GM23338 (cell line): ENCODE measurements at regions not wholly inside any gene's neighbourhood (a gene's known extent, or its start where the extent isn't known, plus 50 kb on each side); places are given as distances from the start of the nearest gene placed in this dataset.

Source experiments
- ATAC-seq: fragments of 200-7000 bp; cut with Tn5 transposase; 3 replicates; pipeline ENCODE4 v1.9.1; 2020
- DNase-seq: peaks from one replicate; pipeline ENCODE4 v3.0.0-alpha.2; 2015; ENCODE audit warnings: low spot score
- H2AFZ ChIP-seq: fragments of 200-600 bp; sonication (generic); 2 replicates; pipeline ENCODE4 v1.8.0; 2016; ENCODE audit warnings: antibody characterized with exemption, mild to moderate bottlenecking, moderate library complexity
- H3F3A ChIP-seq: fragments of 200-600 bp; sonication (generic); replicated peaks from 2 replicates; pipeline ENCODE4 v1.8.0; 2017; ENCODE audit warnings: antibody characterized with exemption, mixed run types, low read depth
- H3K27ac ChIP-seq: fragments of 200-600 bp; sonication (generic); 2 replicates; pipeline ENCODE4 v1.6.1; 2016; ENCODE audit warnings: low read depth
- H3K27me3 ChIP-seq: fragments of 200-600 bp; sonication (generic); 2 replicates; pipeline ENCODE4 v1.8.0; 2016; ENCODE audit warnings: mild to moderate bottlenecking, mixed run types, moderate library complexity; ENCODE audit not compliant: insufficient read depth
- H3K36me3 ChIP-seq: fragments of 200-600 bp; sonication (generic); 2 replicates; pipeline ENCODE4 v1.8.0; 2016; ENCODE audit warnings: mild to moderate bottlenecking; ENCODE audit not compliant: insufficient read depth
- H3K4me1 ChIP-seq: fragments of 200-600 bp; sonication (generic); 2 replicates; pipeline ENCODE4 v1.8.0; 2016; ENCODE audit warnings: mild to moderate bottlenecking, moderate library complexity; ENCODE audit not compliant: insufficient read depth
- H3K4me2 ChIP-seq: fragments of 200-600 bp; sonication (generic); 2 replicates; pipeline ENCODE4 v1.7.1; 2017; ENCODE audit warnings: mixed run types
- H3K4me3 ChIP-seq: fragments of 200-600 bp; sonication (generic); 2 replicates; pipeline ENCODE4 v1.6.1; 2016; ENCODE audit warnings: mixed run types
- H3K79me2 ChIP-seq: fragments of 200-600 bp; sonication (generic); replicated peaks from 2 replicates; pipeline ENCODE4 v1.8.0; 2017; ENCODE audit warnings: mild to moderate bottlenecking; ENCODE audit not compliant: insufficient read depth
- H3K9me2 ChIP-seq: fragments of 200-600 bp; sonication (generic); 2 replicates; pipeline ENCODE4 v1.8.0; 2017; ENCODE audit not compliant: insufficient read depth
- H4K20me1 ChIP-seq: fragments of 200-600 bp; sonication (generic); replicated peaks from 2 replicates; pipeline ENCODE4 v1.8.0; 2017; ENCODE audit warnings: mild to moderate bottlenecking; ENCODE audit not compliant: insufficient read depth
- H3K27ac Mint-ChIP-seq: 2 replicates; pipeline ENCODE4 v1.8.0; 2020; ENCODE audit warnings: inconsistent platforms, mild to moderate bottlenecking, moderate library complexity, mixed read lengths
- H3K27me3 Mint-ChIP-seq: 3 replicates; pipeline ENCODE4 v1.8.0; 2022; ENCODE audit warnings: low read depth, mild to moderate bottlenecking, moderate library complexity, mixed read lengths, inconsistent platforms; ENCODE audit not compliant: insufficient read depth, poor library complexity
- H3K36me3 Mint-ChIP-seq: 3 replicates; pipeline ENCODE4 v1.8.0; 2021; ENCODE audit warnings: low read depth, mild to moderate bottlenecking, inconsistent platforms, moderate library complexity, mixed read lengths
- H3K4me1 Mint-ChIP-seq: 3 replicates; pipeline ENCODE4 v1.8.0; 2020; ENCODE audit warnings: mild to moderate bottlenecking, inconsistent platforms, mixed read lengths
- H3K4me3 Mint-ChIP-seq: 3 replicates; pipeline ENCODE4 v1.8.0; 2021; ENCODE audit warnings: moderate library complexity, mild to moderate bottlenecking, inconsistent platforms, mixed read lengths
- H3K9me3 Mint-ChIP-seq: 3 replicates; pipeline ENCODE4 v1.8.0; 2020; ENCODE audit warnings: moderate library complexity, mild to moderate bottlenecking, inconsistent platforms, mixed read lengths
- CREB1 ChIP-seq: fragments of 250-450 bp; sonication (Bioruptor Pico); IDR thresholded peaks from 2 replicates; pipeline ENCODE4 v1.5.0; 2020; ENCODE audit warnings: low read depth, mild to moderate bottlenecking, moderate library complexity
- CTCF ChIP-seq, 2 experiments: fragments of 200-600 bp in 1 of 2; sonication (generic) in 1 of 2; conservative IDR thresholded peaks; 2 replicates each; pipeline versions ENCODE4 v1.5.1 to v1.6.1; 2016 to 2017; ENCODE audit warnings: antibody characterized with exemption in 2 of 2, low read depth in 2 of 2, mild to moderate bottlenecking in 2 of 2, moderate library complexity in 1 of 2
- ETS1 ChIP-seq: IDR thresholded peaks from 2 replicates; pipeline ENCODE4 v1.6.1; 2016; ENCODE audit warnings: antibody characterized with exemption
- EZH2phosphoT487 ChIP-seq: fragments of 200-600 bp; sonication (generic); IDR thresholded peaks from one replicate; pipeline ENCODE4 v1.8.1; 2018; ENCODE audit warnings: antibody characterized with exemption; ENCODE audit not compliant: unreplicated experiment
- NANOG ChIP-seq: IDR thresholded peaks from 2 replicates; pipeline ENCODE4 v1.6.1; 2016; ENCODE audit warnings: antibody characterized with exemption, borderline replicate concordance
- REST ChIP-seq: IDR thresholded peaks from one replicate; pipeline ENCODE4 v1.6.1; 2018; ENCODE audit warnings: antibody characterized with exemption; ENCODE audit not compliant: unreplicated experiment
- STAT1 ChIP-seq: IDR thresholded peaks from one replicate; pipeline ENCODE4 v1.6.1; 2016; ENCODE audit warnings: antibody characterized with exemption; ENCODE audit not compliant: unreplicated experiment
- ZNF331 ChIP-seq: fragments of 250-450 bp; sonication (Bioruptor Pico); IDR thresholded peaks from 2 replicates; pipeline ENCODE4 v1.5.0; 2020; ENCODE audit warnings: low read depth, mild to moderate bottlenecking, moderate library complexity
- ZNF462 ChIP-seq: fragments of 250-450 bp; sonication (Bioruptor Pico); IDR thresholded peaks from 2 replicates; pipeline ENCODE4 v1.5.0; 2020; ENCODE audit warnings: mild to moderate bottlenecking, moderate library complexity

- TF ChIP-seq ZNF462 (CRISPR knock-in tag), result no peak
These were observed 268.6 kb downstream of the SLC6A15 start (continued) for GRCh38 chr12:84643993-84644392.

GRCh38 chr12:84641940-84642545 is 270.6 kb downstream of the SLC6A15 start:
- no peaks in the 10 kb centered on the region for H3K79me2 ChIP-seq
- no peak overlapping the region for H3K4me3 Mint-ChIP-seq
- no peaks in the 10 kb centered on the region for H3K27me3 ChIP-seq
- H3K27me3 Mint-ChIP-seq, result no peaks in the 10 kb centered on the region
- H3K9me3 Mint-ChIP-seq, result no peaks in the 10 kb centered on the region
- no peaks in the 10 kb centered on the region for H4K20me1 ChIP-seq
- no peak overlapping the region for H3K4me2 ChIP-seq
- no peak overlapping the region for H3K4me3 ChIP-seq
- H3K4me1 Mint-ChIP-seq, result peaks cover 8% of the 10 kb centered on the region; the same call in 2 of the 3 replicates
- H3K36me3 Mint-ChIP-seq, result no peaks in the 10 kb centered on the region
- no peak overlapping the region for H3K27ac ChIP-seq
- no peaks in the 10 kb centered on the region for H3K36me3 ChIP-seq
- H3K27ac Mint-ChIP-seq, result no peak overlapping the region
- no peaks in the 10 kb centered on the region for H3F3A ChIP-seq
- peaks cover 4% of the 10 kb centered on the region; the same call in 1 of the 2 replicates for H3K4me1 ChIP-seq
- H3K9me2 ChIP-seq, result no peaks in the 10 kb centered on the region
- H2AFZ ChIP-seq, result no peak overlapping the region
- DNase-seq (no peak), ATAC-seq (no peak)
- TF ChIP-seq EZH2phosphoT487, result no peak
- TF ChIP-seq STAT1, result no peak
- no peak for TF ChIP-seq CTCF (conservative IDR thresholded peaks at IDR 0.05; ENCODE audit: low read depth in 2 of 2)
- no peak for TF ChIP-seq ZNF331 (CRISPR knock-in tag)
- TF ChIP-seq ETS1, result no peak
- TF ChIP-seq CREB1, result no peak
- TF ChIP-seq NANOG, result no peak
- no peak for TF ChIP-seq REST
